HCT116 (cell line): ENCODE measurements at regions not wholly inside any gene's neighbourhood (a gene's known extent, or its start where the extent isn't known, plus 50 kb on each side); places are given as distances from the start of the nearest gene placed in this dataset.

Experiments used
- ATAC-seq: fragments of 200-7000 bp; cut with Tn5 transposase; 2 replicates; pipeline ENCODE4 v1.9.1; 2020; ENCODE audit warnings: mild to moderate bottlenecking, moderate library complexity
- BruUV-seq: library from RNA; stranded (reverse); fragments of 400-500 nt; replicated peaks from 2 replicates; lab custom pipeline; 2021; lab: Mats Ljungman, UMichigan
- CTCF ChIA-PET: fragments of 300-600 bp; sonication (Branson Sonifier 250); formaldehyde crosslinking; loops from one replicate; lab custom pipeline; 2021; ENCODE audit warnings: antibody characterized with exemption; lab: Charles Lee
- POLR2A ChIA-PET: fragments of 300-600, 350-600 bp; sonication (Branson Sonifier 250); formaldehyde crosslinking; loops from one replicate; lab custom pipeline; 2021; ENCODE audit warnings: antibody characterized with exemption; lab: Charles Lee
- RAD21 ChIA-PET, 2 experiments: fragments of 300-600 bp; sonication (Branson Sonifier 250); formaldehyde crosslinking; loops; one replicate each; lab custom pipeline; 2023; ENCODE audit warnings: low total read pairs in 2 of 2; ENCODE audit not compliant: uncharacterized antibody in 2 of 2, unreplicated experiment in 2 of 2, low non-redundant PET in 1 of 2; lab: Charles Lee
- DNase-seq: peaks from one replicate; pipeline ENCODE4 v3.0.0-alpha.2; 2010; ENCODE audit warnings: low read depth, low spot score
- H2AFZ ChIP-seq: fragments of 200-600 bp; shearing (Covaris generic), sonication (generic); 2 replicates; pipeline ENCODE4 v1.6.1; 2017; ENCODE audit warnings: low read depth, mixed run types, mixed read lengths, antibody characterized with exemption, low read length; ENCODE audit not compliant: poor library complexity, severe bottlenecking
- H3K27ac ChIP-seq: 2 replicates; pipeline ENCODE4 v1.5.1; 2012; ENCODE audit warnings: low read depth, low read length
- H3K27me3 ChIP-seq: fragments of 200-600 bp; sonication (generic); 2 replicates; pipeline ENCODE4 v1.6.1; 2016; ENCODE audit warnings: mixed run types, low read length, mixed read lengths; ENCODE audit not compliant: insufficient read depth
- H3K36me3 ChIP-seq, 2 experiments: fragments of 200-500 bp in 1 of 2; fragments of 200-600 bp in 1 of 2; sonication (Bioruptor generic) in 1 of 2; sonication (generic) in 1 of 2; 2 replicates each; pipeline versions ENCODE4 v1.5.1 to v1.6.1; 2014 to 2016; ENCODE audit warnings: low read length in 2 of 2, inconsistent platforms in 1 of 2, mixed read lengths in 1 of 2, mixed run types in 1 of 2; ENCODE audit not compliant: insufficient read depth in 2 of 2, control insufficient read depth in 1 of 2
- H3K4me1 ChIP-seq, 2 experiments: fragments of 200-600 bp in 1 of 2; sonication (generic) in 1 of 2; 2 replicates each; pipeline versions ENCODE4 v1.5.1 to v1.6.1; 2012 to 2017; ENCODE audit warnings: low read length in 2 of 2, inconsistent platforms in 1 of 2, mild to moderate bottlenecking in 1 of 2, mixed read lengths in 1 of 2, mixed run types in 1 of 2, moderate library complexity in 1 of 2; ENCODE audit not compliant: insufficient read depth in 2 of 2, control insufficient read depth in 1 of 2
- H3K4me2 ChIP-seq: fragments of 200-600 bp; sonication (generic); 2 replicates; pipeline ENCODE4 v1.6.1; 2017; ENCODE audit warnings: mixed run types, low read length, mixed read lengths
- H3K4me3 ChIP-seq, 2 experiments: fragments of 200-600 bp in 1 of 2; sonication (generic) in 1 of 2; replicated peaks in 1 of 2; 2 replicates each; pipeline ENCODE4 v1.5.1; 2011 to 2016; ENCODE audit warnings: low read length in 2 of 2, control low read depth in 1 of 2, low read depth in 1 of 2, mild to moderate bottlenecking in 1 of 2, mixed read lengths in 1 of 2, mixed run types in 1 of 2
- H3K79me2 ChIP-seq: fragments of 200-600 bp; sonication (generic); 2 replicates; pipeline ENCODE4 v1.6.1; 2017; ENCODE audit warnings: mild to moderate bottlenecking, mixed run types, low read length, moderate library complexity, mixed read lengths; ENCODE audit not compliant: insufficient read depth
- H3K9ac ChIP-seq: fragments of 200-600 bp; sonication (generic); 2 replicates; pipeline ENCODE4 v1.6.1; 2016; ENCODE audit warnings: low read length, mixed read lengths
- H3K9me2 ChIP-seq: fragments of 200-600 bp; sonication (generic), shearing (Covaris generic); 2 replicates; pipeline ENCODE4 v1.6.1; 2017; ENCODE audit warnings: mixed run types, mild to moderate bottlenecking, moderate library complexity; ENCODE audit not compliant: insufficient read depth
- H3K9me3 ChIP-seq, 2 experiments: fragments of 200-500 bp in 1 of 2; fragments of 200-600 bp in 1 of 2; sonication (Bioruptor generic) in 1 of 2; sonication (generic) in 1 of 2; 2 replicates each; pipeline ENCODE4 v1.6.1; 2014 to 2017; ENCODE audit warnings: low read length in 2 of 2, mixed read lengths in 2 of 2, inconsistent platforms in 1 of 2, low read depth in 1 of 2, mild to moderate bottlenecking in 1 of 2, mixed run types in 1 of 2, moderate library complexity in 1 of 2; ENCODE audit not compliant: control insufficient read depth in 1 of 2, insufficient read depth in 1 of 2
- H4K20me1 ChIP-seq: fragments of 200-600 bp; sonication (generic), shearing (Covaris generic); 2 replicates; pipeline ENCODE4 v1.6.1; 2017; ENCODE audit warnings: mixed run types, mild to moderate bottlenecking, moderate library complexity; ENCODE audit not compliant: insufficient read depth
- CBX3 ChIP-seq: IDR thresholded peaks from 2 replicates; pipeline ENCODE4 v1.6.1; 2012; ENCODE audit warnings: low read depth
- EGR1 ChIP-seq: IDR thresholded peaks from 2 replicates; pipeline ENCODE4 v1.6.1; 2012; ENCODE audit warnings: low read depth
- ELF1 ChIP-seq: IDR thresholded peaks from 2 replicates; pipeline ENCODE4 v1.6.1; 2012; ENCODE audit warnings: low read depth, borderline replicate concordance
- EZH2 ChIP-seq: fragments of 200-600 bp; sonication (generic); IDR thresholded peaks from 2 replicates; pipeline ENCODE4 v1.6.1; 2017; ENCODE audit warnings: antibody characterized with exemption, mixed run types
- EZH2phosphoT487 ChIP-seq: fragments of 200-600 bp; IDR thresholded peaks from 2 replicates; pipeline ENCODE4 v1.6.1; 2018; ENCODE audit warnings: antibody characterized with exemption, borderline replicate concordance
- JUND ChIP-seq: IDR thresholded peaks from 2 replicates; pipeline ENCODE4 v1.6.1; 2012
- POLR2A ChIP-seq: IDR thresholded peaks from 2 replicates; pipeline ENCODE4 v1.7.0; 2011; ENCODE audit warnings: borderline replicate concordance; ENCODE audit not compliant: insufficient read depth, insufficient read length; ENCODE audit errors: extremely low read depth
- POLR2AphosphoS5 ChIP-seq: IDR thresholded peaks from 2 replicates; pipeline ENCODE4 v1.6.1; 2011; ENCODE audit warnings: mild to moderate bottlenecking, low read depth, low read length, moderate library complexity
- RAD21 ChIP-seq: IDR thresholded peaks from 2 replicates; pipeline ENCODE4 v1.6.1; 2012; ENCODE audit warnings: low read depth, mild to moderate bottlenecking
- REST ChIP-seq: IDR thresholded peaks from 2 replicates; pipeline ENCODE4 v1.6.1; 2012; ENCODE audit warnings: low read depth
- SIN3A ChIP-seq: IDR thresholded peaks from 2 replicates; pipeline ENCODE4 v1.6.1; 2012; ENCODE audit warnings: low read depth
- SP1 ChIP-seq: IDR thresholded peaks from 2 replicates; pipeline ENCODE4 v1.6.1; 2012; ENCODE audit warnings: low read depth
- SRF ChIP-seq: IDR thresholded peaks from 2 replicates; pipeline ENCODE4 v1.6.1; 2012; ENCODE audit warnings: low read depth
- TCF7L2 ChIP-seq: IDR thresholded peaks from 2 replicates; pipeline ENCODE4 v1.7.0; 2011; ENCODE audit warnings: borderline replicate concordance, inconsistent platforms; ENCODE audit not compliant: insufficient read depth, insufficient read length; ENCODE audit errors: extremely low read depth
- ZBTB33 ChIP-seq: IDR thresholded peaks from 2 replicates; pipeline ENCODE4 v1.6.1; 2011; ENCODE audit warnings: mild to moderate bottlenecking, low read length, moderate library complexity; ENCODE audit not compliant: insufficient replicate concordance; ENCODE audit errors: extremely low read depth
- ZFX ChIP-seq: fragments of 450-650 bp; IDR thresholded peaks from 2 replicates; pipeline ENCODE4 v1.6.1; 2017
- intact Hi-C: fragments of 100-400 bp; cut with micrococcal nuclease; formaldehyde crosslinking; loops from 2 replicates; pipeline ENCODE4 v1.10.0; 2022
- TF ChIP-seq, protein P1 (sequence below): IDR thresholded peaks from 2 replicates; pipeline ENCODE4 v1.6.1; 2012
- TF ChIP-seq, protein P2 (sequence below): IDR thresholded peaks from 2 replicates; pipeline ENCODE4 v1.6.1; 2012

DNA sequence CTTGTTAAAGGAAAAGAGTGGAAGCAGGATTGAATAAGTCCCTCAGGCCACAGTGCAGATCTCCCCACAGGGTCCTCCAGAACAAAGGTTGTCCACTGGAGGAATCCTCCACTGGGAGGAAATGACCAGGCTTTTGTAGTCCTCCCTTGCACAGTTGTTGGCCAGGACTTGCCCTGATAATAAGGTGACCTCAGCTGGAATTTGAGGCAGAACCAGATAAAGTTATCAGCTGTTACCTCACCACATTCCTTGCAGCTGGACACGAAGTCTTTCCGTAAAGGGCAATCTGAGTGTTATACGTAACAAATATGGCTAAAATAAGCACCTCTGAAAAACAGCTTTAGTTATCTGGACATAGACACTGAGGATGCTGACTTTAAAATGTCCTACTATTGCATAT, 83.5 kb upstream of the NAALADL2 start:
- intact Hi-C loops = no loop called here
- POLR2A ChIA-PET = no interaction called here

DNA sequence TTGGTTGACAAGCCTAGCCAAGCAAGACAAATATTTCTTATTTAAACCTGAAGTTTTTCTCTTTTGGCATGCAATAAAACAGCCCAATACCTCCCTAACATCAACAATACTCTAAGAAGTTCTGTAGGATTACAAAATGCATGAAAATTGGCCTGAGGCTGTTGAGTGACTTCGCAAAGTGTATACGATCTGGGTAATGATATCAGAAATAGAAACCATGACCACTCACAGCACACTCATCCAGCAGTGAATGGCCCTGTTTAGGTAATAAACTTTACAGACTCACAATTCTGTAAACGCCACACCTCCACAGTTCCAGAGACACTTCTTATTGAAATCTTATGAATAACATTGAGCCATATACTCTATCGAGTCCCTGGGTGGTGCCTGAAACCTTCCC, 83.0 kb upstream of the NAALADL2 start:
- H3K4me3 ChIP-seq = no peak overlapping the region
- H3K27me3 ChIP-seq = no peaks in the 10 kb centered on the region
- POLR2A ChIA-PET = no interaction called here
- ATAC-seq (no peak), DNase-seq (no peak)
- RAD21 ChIA-PET = no interaction called here
- no peaks in the 10 kb centered on the region for H3K79me2 ChIP-seq
- no peaks in the 10 kb centered on the region for H3K9me2 ChIP-seq
- no peak overlapping the region for H3K4me2 ChIP-seq
- intact Hi-C loops = no loop called here
- no peak overlapping the region for H3K27ac ChIP-seq
- no peaks in the 10 kb centered on the region for H4K20me1 ChIP-seq
- no peaks in the 10 kb centered on the region for H3K36me3 ChIP-seq
- no peak overlapping the region for H2AFZ ChIP-seq
- BruUV-seq = no TSS peak
- H3K9ac ChIP-seq = no peak overlapping the region
- H3K4me1 ChIP-seq = no peaks in the 10 kb centered on the region
- no peaks in the 10 kb centered on the region for H3K9me3 ChIP-seq
- CTCF ChIA-PET = no interaction called here
- TF ChIP-seq, protein P1, sequence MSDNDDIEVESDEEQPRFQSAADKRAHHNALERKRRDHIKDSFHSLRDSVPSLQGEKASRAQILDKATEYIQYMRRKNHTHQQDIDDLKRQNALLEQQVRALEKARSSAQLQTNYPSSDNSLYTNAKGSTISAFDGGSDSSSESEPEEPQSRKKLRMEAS = no peak
- TF ChIP-seq, protein P2, sequence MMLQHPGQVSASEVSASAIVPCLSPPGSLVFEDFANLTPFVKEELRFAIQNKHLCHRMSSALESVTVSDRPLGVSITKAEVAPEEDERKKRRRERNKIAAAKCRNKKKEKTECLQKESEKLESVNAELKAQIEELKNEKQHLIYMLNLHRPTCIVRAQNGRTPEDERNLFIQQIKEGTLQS = no peak
- TF ChIP-seq SRF = no peak
- no peak for TF ChIP-seq SIN3A
- no peak for TF ChIP-seq ELF1
- no peak for TF ChIP-seq EZH2
- TF ChIP-seq ZFX = no peak
- TF ChIP-seq SP1 = no peak
- TF ChIP-seq JUND = no peak
- TF ChIP-seq RAD21 = no peak
- no peak for TF ChIP-seq POLR2AphosphoS5
- no peak for TF ChIP-seq POLR2A
- TF ChIP-seq EZH2phosphoT487 = no peak
- no peak for TF ChIP-seq TCF7L2
- no peak for TF ChIP-seq ZBTB33
- TF ChIP-seq REST = no peak
- no peak for TF ChIP-seq CBX3
- no peak for TF ChIP-seq EGR1

More for the DNA sequence above, 83.5 kb upstream of the NAALADL2 start:
- Histone ChIP-seq H3K27ac (no peak overlapping the region), H4K20me1 (no peaks in the 10 kb centered on the region), H3K9ac (no peak overlapping the region), H3K4me1 (no peaks in the 10 kb centered on the region), H3K4me3 (no peak overlapping the region), H3K79me2 (no peaks in the 10 kb centered on the region)
- TF ChIP-seq JUND = no peak
- TF ChIP-seq, all 23 proteins: peak for 0
- BruUV-seq = no TSS peak
- no peak overlapping the region for H3K4me2 ChIP-seq
- ChIA-PET CTCF (no interaction called here), RAD21 (no interaction called here)
- H2AFZ ChIP-seq = no peak overlapping the region
- ATAC-seq = no peak
- H3K36me3 ChIP-seq = no peaks in the 10 kb centered on the region
- no peaks in the 10 kb centered on the region for H3K9me3 ChIP-seq
- no peaks in the 10 kb centered on the region for H3K27me3 ChIP-seq
- DNase-seq = no peak
- no peaks in the 10 kb centered on the region for H3K9me2 ChIP-seq
